ENCODE measurements at regions not wholly inside any gene's neighbourhood (a gene's known extent, or its start where the extent isn't known, plus 50 kb on each side); places are given as distances from the start of the nearest gene placed in this dataset.

DNA sequence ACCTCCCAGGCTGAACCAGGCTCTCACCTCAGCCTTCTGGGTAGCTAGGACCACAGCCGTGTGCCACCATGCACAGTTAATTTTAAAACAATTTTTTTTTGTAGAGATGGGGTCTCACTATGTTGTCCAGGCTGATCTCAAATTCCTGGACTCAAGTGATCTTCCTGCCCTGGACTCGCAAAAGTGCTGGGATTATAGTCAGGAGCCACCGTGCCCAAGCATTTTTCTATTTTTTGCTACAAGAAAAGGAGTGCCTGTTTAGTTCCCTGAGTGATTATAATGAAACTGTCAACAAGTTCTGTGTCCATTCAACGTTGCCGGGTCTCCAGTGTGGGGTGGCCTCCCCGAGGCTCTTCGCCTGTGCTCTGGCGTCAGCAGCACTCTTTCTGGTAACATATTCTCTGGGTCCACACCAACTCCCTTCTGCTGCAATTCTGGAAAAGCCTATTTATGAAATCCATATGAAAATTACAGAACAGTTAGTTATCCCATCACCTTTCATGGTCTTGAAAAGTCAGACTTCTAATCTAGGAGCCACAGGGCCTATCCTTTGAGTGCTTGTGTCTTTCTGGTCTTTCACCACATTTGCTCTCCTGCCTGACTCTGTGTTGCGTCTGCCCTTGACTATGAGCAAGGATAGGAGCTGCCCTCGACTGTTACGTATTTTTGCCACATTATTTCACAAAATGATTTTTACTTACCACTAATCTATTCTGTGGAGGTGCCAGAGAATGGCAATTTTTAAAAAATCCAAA is 172.7 kb downstream of the SOCS6 start:
- TF ChIP-seq POLR2AphosphoS5 (IDR thresholded peaks at IDR 0.05; ENCODE audit: insufficient read depth in 1 of 2, low read depth in 1 of 2) = no peak
- TF ChIP-seq, protein P1, sequence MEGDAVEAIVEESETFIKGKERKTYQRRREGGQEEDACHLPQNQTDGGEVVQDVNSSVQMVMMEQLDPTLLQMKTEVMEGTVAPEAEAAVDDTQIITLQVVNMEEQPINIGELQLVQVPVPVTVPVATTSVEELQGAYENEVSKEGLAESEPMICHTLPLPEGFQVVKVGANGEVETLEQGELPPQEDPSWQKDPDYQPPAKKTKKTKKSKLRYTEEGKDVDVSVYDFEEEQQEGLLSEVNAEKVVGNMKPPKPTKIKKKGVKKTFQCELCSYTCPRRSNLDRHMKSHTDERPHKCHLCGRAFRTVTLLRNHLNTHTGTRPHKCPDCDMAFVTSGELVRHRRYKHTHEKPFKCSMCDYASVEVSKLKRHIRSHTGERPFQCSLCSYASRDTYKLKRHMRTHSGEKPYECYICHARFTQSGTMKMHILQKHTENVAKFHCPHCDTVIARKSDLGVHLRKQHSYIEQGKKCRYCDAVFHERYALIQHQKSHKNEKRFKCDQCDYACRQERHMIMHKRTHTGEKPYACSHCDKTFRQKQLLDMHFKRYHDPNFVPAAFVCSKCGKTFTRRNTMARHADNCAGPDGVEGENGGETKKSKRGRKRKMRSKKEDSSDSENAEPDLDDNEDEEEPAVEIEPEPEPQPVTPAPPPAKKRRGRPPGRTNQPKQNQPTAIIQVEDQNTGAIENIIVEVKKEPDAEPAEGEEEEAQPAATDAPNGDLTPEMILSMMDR (IDR thresholded peaks at IDR 0.05) = no peak
